ENCODE measurements at regions not wholly inside any gene's neighbourhood (a gene's known extent, or its start where the extent isn't known, plus 50 kb on each side); places are given as distances from the start of the nearest gene placed in this dataset. TPM values are rescaled to one million over a fixed set of nuclear protein-coding genes. Genes with fewer than 3 reads are reported as not detected.
"Not testable (repeated sequence)": the region's sequence is repeated elsewhere in the genome, so short reads cannot be mapped to it uniquely, and the experiment has no call there.

DNA sequence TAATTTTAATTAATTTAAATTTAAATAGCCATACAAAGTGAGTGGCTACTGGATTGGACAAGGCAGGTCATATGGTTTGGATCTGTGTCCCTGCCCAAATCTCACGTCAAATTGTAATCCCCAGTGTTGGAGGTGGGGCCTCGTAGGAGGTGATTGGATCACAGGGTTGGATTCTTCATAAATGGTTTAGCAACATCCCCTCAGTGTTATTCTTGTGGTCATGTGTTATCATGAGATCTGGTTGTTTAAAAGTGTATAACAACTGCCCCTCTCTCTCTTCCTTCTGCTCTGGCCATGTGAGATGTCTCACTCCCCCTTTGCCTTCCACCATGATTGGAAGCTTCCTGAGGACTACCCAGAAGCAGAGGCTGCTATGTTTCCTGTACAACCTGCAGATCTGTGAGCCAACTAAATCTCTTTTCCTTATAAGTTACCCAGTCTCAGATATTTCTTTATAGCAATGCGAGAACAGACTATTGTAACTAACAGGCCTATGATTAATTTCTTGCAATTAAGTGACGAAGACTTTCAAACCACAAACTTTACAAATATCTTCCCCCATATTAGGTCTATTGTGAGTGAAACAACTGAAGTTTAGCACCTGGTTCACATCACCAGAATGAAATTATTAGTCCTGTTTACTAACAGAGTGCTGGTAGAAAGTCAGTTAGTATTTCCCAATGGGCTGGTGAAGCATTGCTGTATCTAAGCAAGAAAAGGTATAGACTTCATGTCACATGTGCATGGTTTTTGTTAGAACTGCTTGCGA is 60.0 kb upstream of the TNFAIP3 start:
- DNase-seq = no peak

- DNase-seq = no peak
Measured at GRCh38 chr6:137808191-137808590, 58.9 kb upstream of the TNFAIP3 start.

- no peak for DNase-seq
Measured at GRCh38 chr6:137808836-137809315, 58.2 kb upstream of the TNFAIP3 start.

- not testable (repeated sequence) for DNase-seq
Measured at GRCh38 chr6:137809895-137810553, 57.0 kb upstream of the TNFAIP3 start.

GRCh38 chr6:137810554-137811120 is 56.4 kb upstream of the TNFAIP3 start:
- DNase-seq = no peak

DNA sequence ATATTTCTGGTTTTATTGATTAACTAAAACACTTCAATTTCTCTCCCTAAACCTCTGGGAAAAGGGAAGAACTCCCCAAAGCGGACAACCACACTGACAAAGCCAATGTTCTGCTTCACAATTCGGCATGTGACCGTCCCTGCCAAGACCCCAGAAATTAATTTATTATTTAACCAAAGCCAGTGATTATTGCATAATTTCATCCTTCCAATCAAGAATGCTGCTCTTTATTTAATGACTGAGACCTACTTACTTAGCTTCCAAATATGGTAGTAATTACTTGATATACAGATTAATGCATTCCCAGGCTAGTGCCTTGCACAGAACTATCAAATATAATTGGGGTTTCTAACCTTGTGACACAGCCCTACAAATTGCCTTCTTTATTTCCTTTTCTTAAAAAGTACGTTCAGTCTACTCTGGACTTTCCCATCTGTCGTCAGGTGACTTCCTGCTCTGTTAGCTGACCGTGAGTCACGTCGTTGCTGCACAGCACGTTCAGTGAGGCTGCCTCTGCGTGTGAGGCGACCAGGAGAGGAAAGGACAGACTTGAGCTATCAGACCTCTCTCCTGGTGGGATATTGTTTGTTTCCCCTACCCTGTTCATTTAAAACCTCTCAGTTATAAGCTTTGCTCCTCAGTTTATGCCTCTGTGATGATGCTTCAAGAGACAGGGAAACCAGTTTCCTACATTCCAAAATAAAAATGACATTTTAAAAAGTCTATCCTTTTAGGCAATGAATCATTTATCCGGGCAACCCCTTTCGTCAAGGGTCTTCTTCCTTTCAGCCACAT is 55.7 kb upstream of the TNFAIP3 start:
- no peak for DNase-seq

GRCh38 chr6:137811916-137812553 is 55.0 kb upstream of the TNFAIP3 start:
- DNase-seq = no peak

- DNase-seq = no peak
Measured at GRCh38 chr6:137813308-137813970, 53.6 kb upstream of the TNFAIP3 start.

DNA sequence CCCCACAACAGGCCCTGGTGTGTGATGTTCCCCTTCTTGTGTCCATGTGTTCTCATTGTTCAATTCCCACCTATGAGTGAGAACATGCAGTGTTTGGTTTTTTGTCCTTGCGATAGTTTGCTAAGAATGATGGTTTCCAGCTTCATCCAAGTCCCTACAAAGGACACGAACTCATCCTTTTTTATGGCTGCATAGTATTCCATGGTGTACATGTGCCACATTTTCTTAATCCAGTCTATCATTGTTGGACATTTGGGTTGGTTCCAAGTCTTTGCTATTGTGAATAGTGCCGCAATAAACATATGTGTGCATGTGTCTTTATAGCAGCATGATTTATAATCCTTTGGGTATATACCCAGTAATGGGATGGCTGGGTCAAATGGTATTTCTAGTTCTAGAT is 53.0 kb upstream of the TNFAIP3 start:
- not testable (repeated sequence) for DNase-seq

DNA sequence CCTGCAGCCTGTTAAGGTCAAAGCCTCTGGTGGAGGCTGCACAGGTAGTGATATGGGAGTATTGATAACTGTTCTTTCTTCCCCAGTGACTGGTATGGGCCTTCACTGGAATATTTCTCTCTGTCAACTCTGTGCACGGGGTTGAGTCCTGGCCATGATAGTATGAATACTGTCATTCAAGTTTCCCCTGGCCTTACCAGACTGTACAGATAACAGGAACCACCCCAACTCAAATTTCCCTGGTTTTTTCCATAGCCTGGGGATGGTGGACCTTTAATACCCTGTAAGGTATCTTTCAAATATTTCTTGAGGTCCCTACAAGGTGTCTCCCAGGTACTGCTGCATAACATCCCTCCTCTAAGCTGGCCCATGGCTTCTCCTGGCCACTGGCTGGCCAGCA is 51.4 kb upstream of the TNFAIP3 start:
- no peak for DNase-seq

- DNase-seq = no peak
Measured at GRCh38 chr6:137816133-137816579, 50.9 kb upstream of the TNFAIP3 start.

- no peak for DNase-seq
Measured at GRCh38 chr6:137816688-137817618, 50.1 kb upstream of the TNFAIP3 start.

Small RNA genes in the stretch of these regions (small RNA-seq; reads per million reads assigned to genes)
- gene RF00019 = not detected
